ENCODE measurements at regions not wholly inside any gene's neighbourhood (a gene's known extent, or its start where the extent isn't known, plus 50 kb on each side); places are given as distances from the start of the nearest gene placed in this dataset.

- DNase-seq (ENCODE audit: low read depth), result no peak
These were observed 76.4 kb upstream of the PRSS58 start for GRCh38 chr7:142334236-142334635.

- DNase-seq (ENCODE audit: low read depth), result no peak
These were observed 74.6 kb upstream of the PRSS58 start for GRCh38 chr7:142332421-142332820.

- no peak for DNase-seq (ENCODE audit: low read depth)
These were observed 74.1 kb upstream of the PRSS58 start for GRCh38 chr7:142331941-142332340.

- DNase-seq (ENCODE audit: low read depth), result no peak
These were observed 71.4 kb upstream of the PRSS58 start for GRCh38 chr7:142329062-142329790.

GRCh38 chr7:142328551-142328950 lies 70.7 kb upstream of the PRSS58 start:
- no peak for DNase-seq (ENCODE audit: low read depth)

- DNase-seq (ENCODE audit: low read depth), result no peak
These were observed 70.0 kb upstream of the PRSS58 start for GRCh38 chr7:142327628-142328405.

- no peak for DNase-seq (ENCODE audit: low read depth)
These were observed 65.8 kb upstream of the PRSS58 start for GRCh38 chr7:142323706-142324105.

- DNase-seq (ENCODE audit: low read depth), result no peak
These were observed 63.5 kb upstream of the PRSS58 start for GRCh38 chr7:142321391-142321790.

- no peak for DNase-seq (ENCODE audit: low read depth)
These were observed 63.0 kb upstream of the PRSS58 start for GRCh38 chr7:142320883-142321282.

- no peak for DNase-seq (ENCODE audit: low read depth)
These were observed 62.1 kb upstream of the PRSS58 start for GRCh38 chr7:142319970-142320369.

- DNase-seq (ENCODE audit: low read depth), result no peak
These were observed 56.4 kb upstream of the PRSS58 start for GRCh38 chr7:142314281-142314680.

- no peak for DNase-seq (ENCODE audit: low read depth)
These were observed 55.7 kb upstream of the PRSS58 start for GRCh38 chr7:142313528-142313927.

- DNase-seq (ENCODE audit: low read depth), result no peak
These were observed 54.0 kb upstream of the PRSS58 start for GRCh38 chr7:142311876-142312275.

- DNase-seq (ENCODE audit: low read depth), result no peak
These were observed 51.1 kb upstream of the PRSS58 start for GRCh38 chr7:142308918-142309317.

GRCh38 chr7:142308326-142308725 lies 50.5 kb upstream of the PRSS58 start:
- no peak for DNase-seq (ENCODE audit: low read depth)

Data from LHCN-M2 (cell line).